Neural progenitor cell (in vitro differentiated cells): ENCODE measurements at regions not wholly inside any gene's neighbourhood (a gene's known extent, or its start where the extent isn't known, plus 50 kb on each side); places are given as distances from the start of the nearest gene placed in this dataset.

Experiments used
- CTCF ChIP-seq: fragments of 200-600 bp; sonication (generic); IDR thresholded peaks from 2 replicates; pipeline ENCODE4 v1.5.1; 2017; ENCODE audit warnings: antibody characterized with exemption, mild to moderate bottlenecking
- EZH2 ChIP-seq: fragments of 200-600 bp; sonication (generic); IDR thresholded peaks from 2 replicates; pipeline ENCODE4 v1.6.1; 2017; ENCODE audit warnings: antibody characterized with exemption, mild to moderate bottlenecking, moderate library complexity
- EZH2phosphoT487 ChIP-seq: fragments of 200-600 bp; sonication (generic); IDR thresholded peaks from 2 replicates; pipeline ENCODE4 v1.6.1; 2017; ENCODE audit warnings: antibody characterized with exemption

- TF ChIP-seq CTCF = no peak
- TF ChIP-seq EZH2 = no peak
- no peak for TF ChIP-seq EZH2phosphoT487
Measured at GRCh38 chr1:221908573-221908972, 166.7 kb upstream of the DUSP10 start.
